HCT116 (cell line): ENCODE measurements at regions not wholly inside any gene's neighbourhood (a gene's known extent, or its start where the extent isn't known, plus 50 kb on each side); places are given as distances from the start of the nearest gene placed in this dataset.

Experiments used
- ATAC-seq: fragments of 200-7000 bp; cut with Tn5 transposase; 2 replicates; pipeline ENCODE4 v1.9.1; 2020; ENCODE audit warnings: mild to moderate bottlenecking, moderate library complexity
- BruUV-seq: library from RNA; stranded (reverse); fragments of 400-500 nt; replicated peaks from 2 replicates; lab custom pipeline; 2021; lab: Mats Ljungman, UMichigan
- CTCF ChIA-PET: fragments of 300-600 bp; sonication (Branson Sonifier 250); formaldehyde crosslinking; loops from one replicate; lab custom pipeline; 2021; ENCODE audit warnings: antibody characterized with exemption; lab: Charles Lee
- POLR2A ChIA-PET: fragments of 300-600, 350-600 bp; sonication (Branson Sonifier 250); formaldehyde crosslinking; loops from one replicate; lab custom pipeline; 2021; ENCODE audit warnings: antibody characterized with exemption; lab: Charles Lee
- RAD21 ChIA-PET, 2 experiments: fragments of 300-600 bp; sonication (Branson Sonifier 250); formaldehyde crosslinking; loops; one replicate each; lab custom pipeline; 2023; ENCODE audit warnings: low total read pairs in 2 of 2; ENCODE audit not compliant: uncharacterized antibody in 2 of 2, unreplicated experiment in 2 of 2, low non-redundant PET in 1 of 2; lab: Charles Lee
- DNase-seq: peaks from one replicate; pipeline ENCODE4 v3.0.0-alpha.2; 2010; ENCODE audit warnings: low read depth, low spot score
- H2AFZ ChIP-seq: fragments of 200-600 bp; shearing (Covaris generic), sonication (generic); 2 replicates; pipeline ENCODE4 v1.6.1; 2017; ENCODE audit warnings: low read depth, mixed run types, mixed read lengths, antibody characterized with exemption, low read length; ENCODE audit not compliant: poor library complexity, severe bottlenecking
- H3K27ac ChIP-seq: 2 replicates; pipeline ENCODE4 v1.5.1; 2012; ENCODE audit warnings: low read depth, low read length
- H3K27me3 ChIP-seq: fragments of 200-600 bp; sonication (generic); 2 replicates; pipeline ENCODE4 v1.6.1; 2016; ENCODE audit warnings: mixed run types, low read length, mixed read lengths; ENCODE audit not compliant: insufficient read depth
- H3K36me3 ChIP-seq, 2 experiments: fragments of 200-500 bp in 1 of 2; fragments of 200-600 bp in 1 of 2; sonication (Bioruptor generic) in 1 of 2; sonication (generic) in 1 of 2; 2 replicates each; pipeline versions ENCODE4 v1.5.1 to v1.6.1; 2014 to 2016; ENCODE audit warnings: low read length in 2 of 2, inconsistent platforms in 1 of 2, mixed read lengths in 1 of 2, mixed run types in 1 of 2; ENCODE audit not compliant: insufficient read depth in 2 of 2, control insufficient read depth in 1 of 2
- H3K4me1 ChIP-seq, 2 experiments: fragments of 200-600 bp in 1 of 2; sonication (generic) in 1 of 2; 2 replicates each; pipeline versions ENCODE4 v1.5.1 to v1.6.1; 2012 to 2017; ENCODE audit warnings: low read length in 2 of 2, inconsistent platforms in 1 of 2, mild to moderate bottlenecking in 1 of 2, mixed read lengths in 1 of 2, mixed run types in 1 of 2, moderate library complexity in 1 of 2; ENCODE audit not compliant: insufficient read depth in 2 of 2, control insufficient read depth in 1 of 2
- H3K4me2 ChIP-seq: fragments of 200-600 bp; sonication (generic); 2 replicates; pipeline ENCODE4 v1.6.1; 2017; ENCODE audit warnings: mixed run types, low read length, mixed read lengths
- H3K4me3 ChIP-seq, 2 experiments: fragments of 200-600 bp in 1 of 2; sonication (generic) in 1 of 2; replicated peaks in 1 of 2; 2 replicates each; pipeline ENCODE4 v1.5.1; 2011 to 2016; ENCODE audit warnings: low read length in 2 of 2, control low read depth in 1 of 2, low read depth in 1 of 2, mild to moderate bottlenecking in 1 of 2, mixed read lengths in 1 of 2, mixed run types in 1 of 2
- H3K79me2 ChIP-seq: fragments of 200-600 bp; sonication (generic); 2 replicates; pipeline ENCODE4 v1.6.1; 2017; ENCODE audit warnings: mild to moderate bottlenecking, mixed run types, low read length, moderate library complexity, mixed read lengths; ENCODE audit not compliant: insufficient read depth
- H3K9ac ChIP-seq: fragments of 200-600 bp; sonication (generic); 2 replicates; pipeline ENCODE4 v1.6.1; 2016; ENCODE audit warnings: low read length, mixed read lengths
- H3K9me2 ChIP-seq: fragments of 200-600 bp; sonication (generic), shearing (Covaris generic); 2 replicates; pipeline ENCODE4 v1.6.1; 2017; ENCODE audit warnings: mixed run types, mild to moderate bottlenecking, moderate library complexity; ENCODE audit not compliant: insufficient read depth
- H3K9me3 ChIP-seq, 2 experiments: fragments of 200-500 bp in 1 of 2; fragments of 200-600 bp in 1 of 2; sonication (Bioruptor generic) in 1 of 2; sonication (generic) in 1 of 2; 2 replicates each; pipeline ENCODE4 v1.6.1; 2014 to 2017; ENCODE audit warnings: low read length in 2 of 2, mixed read lengths in 2 of 2, inconsistent platforms in 1 of 2, low read depth in 1 of 2, mild to moderate bottlenecking in 1 of 2, mixed run types in 1 of 2, moderate library complexity in 1 of 2; ENCODE audit not compliant: control insufficient read depth in 1 of 2, insufficient read depth in 1 of 2
- H4K20me1 ChIP-seq: fragments of 200-600 bp; sonication (generic), shearing (Covaris generic); 2 replicates; pipeline ENCODE4 v1.6.1; 2017; ENCODE audit warnings: mixed run types, mild to moderate bottlenecking, moderate library complexity; ENCODE audit not compliant: insufficient read depth
- CBX3 ChIP-seq: IDR thresholded peaks from 2 replicates; pipeline ENCODE4 v1.6.1; 2012; ENCODE audit warnings: low read depth
- CEBPB ChIP-seq: IDR thresholded peaks from 2 replicates; pipeline ENCODE4 v1.6.1; 2012; ENCODE audit warnings: low read depth
- JUND ChIP-seq: IDR thresholded peaks from 2 replicates; pipeline ENCODE4 v1.6.1; 2012
- POLR2A ChIP-seq: IDR thresholded peaks from 2 replicates; pipeline ENCODE4 v1.7.0; 2011; ENCODE audit warnings: borderline replicate concordance; ENCODE audit not compliant: insufficient read depth, insufficient read length; ENCODE audit errors: extremely low read depth
- POLR2AphosphoS5 ChIP-seq: IDR thresholded peaks from 2 replicates; pipeline ENCODE4 v1.6.1; 2011; ENCODE audit warnings: mild to moderate bottlenecking, low read depth, low read length, moderate library complexity
- RAD21 ChIP-seq: IDR thresholded peaks from 2 replicates; pipeline ENCODE4 v1.6.1; 2012; ENCODE audit warnings: low read depth, mild to moderate bottlenecking
- SIN3A ChIP-seq: IDR thresholded peaks from 2 replicates; pipeline ENCODE4 v1.6.1; 2012; ENCODE audit warnings: low read depth
- TCF7L2 ChIP-seq: IDR thresholded peaks from 2 replicates; pipeline ENCODE4 v1.7.0; 2011; ENCODE audit warnings: borderline replicate concordance, inconsistent platforms; ENCODE audit not compliant: insufficient read depth, insufficient read length; ENCODE audit errors: extremely low read depth
- YY1 ChIP-seq: IDR thresholded peaks from 2 replicates; pipeline ENCODE4 v1.6.1; 2011; ENCODE audit warnings: low read length, low read depth, moderate library complexity, mild to moderate bottlenecking; ENCODE audit not compliant: insufficient replicate concordance; ENCODE audit errors: extremely low read depth
- ZFX ChIP-seq: fragments of 450-650 bp; IDR thresholded peaks from 2 replicates; pipeline ENCODE4 v1.6.1; 2017
- intact Hi-C: fragments of 100-400 bp; cut with micrococcal nuclease; formaldehyde crosslinking; loops from 2 replicates; pipeline ENCODE4 v1.10.0; 2022
- TF ChIP-seq, protein P1 (sequence below): IDR thresholded peaks from 2 replicates; pipeline ENCODE4 v1.6.1; 2012
- TF ChIP-seq, protein P2 (sequence below): IDR thresholded peaks from 2 replicates; pipeline ENCODE4 v1.6.1; 2012; ENCODE audit warnings: low read depth
- TF ChIP-seq, protein P3 (sequence below): IDR thresholded peaks from 2 replicates; pipeline ENCODE4 v1.6.1; 2011; ENCODE audit warnings: mild to moderate bottlenecking, low read length, moderate library complexity; ENCODE audit not compliant: insufficient replicate concordance; ENCODE audit errors: extremely low read depth
- TF ChIP-seq, protein P4 (sequence below), 3 experiments: fragments of 200-600 bp in 1 of 3; sonication (generic) in 1 of 3; IDR thresholded peaks in 2 of 3; conservative IDR thresholded peaks in 1 of 3; 2 replicates each; pipeline ENCODE4 v1.5.1; 2012 to 2017; ENCODE audit warnings: low read depth in 2 of 3, low read length in 2 of 3, antibody characterized with exemption in 1 of 3, borderline replicate concordance in 1 of 3, control low read depth in 1 of 3, mild to moderate bottlenecking in 1 of 3, mixed read lengths in 1 of 3, mixed run types in 1 of 3, moderate library complexity in 1 of 3; ENCODE audit not compliant: insufficient read depth in 1 of 3

DNA sequence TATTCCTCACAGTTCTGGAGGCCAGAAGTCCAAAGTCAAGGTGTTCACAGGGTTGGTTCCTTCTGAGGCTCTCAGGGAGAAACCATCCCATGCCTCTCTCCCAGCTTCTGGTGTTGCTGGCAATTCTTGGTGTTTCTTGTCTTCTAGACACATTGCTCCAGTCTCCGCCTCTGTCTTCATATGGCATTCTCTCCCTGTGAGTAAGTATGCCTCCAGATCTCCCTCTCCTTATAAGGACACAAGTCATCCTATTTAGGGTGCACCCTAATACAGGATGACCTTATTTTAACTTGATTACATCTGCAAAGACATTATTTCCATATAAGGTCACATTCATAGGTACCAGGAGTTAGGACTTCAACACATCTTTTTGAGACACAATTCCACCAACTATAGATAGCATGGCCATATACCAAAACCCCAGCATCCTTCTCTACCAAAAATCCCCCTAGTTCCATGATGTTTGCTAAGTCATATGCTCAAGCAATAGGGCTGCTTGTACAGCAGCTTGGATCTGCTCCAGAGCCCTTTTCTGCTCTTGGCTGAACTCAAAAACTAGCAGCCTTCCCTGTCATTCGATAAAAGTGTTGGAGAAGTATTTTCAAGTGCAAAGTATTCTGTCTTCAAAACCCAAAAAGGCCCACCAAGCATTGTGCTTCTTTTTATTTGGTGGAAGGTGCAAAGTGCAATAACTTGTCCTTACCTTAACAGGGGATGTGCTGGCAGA is 79.2 kb upstream of the CMKLR1 start:
- Histone ChIP-seq H3K27ac (no peak overlapping the region), H3K27me3 (peaks cover 22% of the 10 kb centered on the region), H3K4me3 (no peak overlapping the region), H3K4me1 (no peaks in the 10 kb centered on the region), H3K9ac (no peak overlapping the region), H3K4me2 (no peak overlapping the region), H3K79me2 (no peaks in the 10 kb centered on the region), H2AFZ (no peak overlapping the region), H4K20me1 (no peaks in the 10 kb centered on the region), H3K36me3 (no peaks in the 10 kb centered on the region), H3K9me2 (no peaks in the 10 kb centered on the region), H3K9me3 (no peaks in the 10 kb centered on the region)
- DNase-seq (no peak), ATAC-seq (no peak)
- BruUV-seq: no TSS peak
- RAD21 ChIA-PET: no interaction called here
- POLR2A ChIA-PET: no interaction called here
- no peak for TF ChIP-seq CBX3
- TF ChIP-seq CEBPB: no peak
- TF ChIP-seq POLR2AphosphoS5: no peak
- TF ChIP-seq ZFX: no peak
- TF ChIP-seq, protein P1, sequence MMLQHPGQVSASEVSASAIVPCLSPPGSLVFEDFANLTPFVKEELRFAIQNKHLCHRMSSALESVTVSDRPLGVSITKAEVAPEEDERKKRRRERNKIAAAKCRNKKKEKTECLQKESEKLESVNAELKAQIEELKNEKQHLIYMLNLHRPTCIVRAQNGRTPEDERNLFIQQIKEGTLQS: no peak
- no peak for TF ChIP-seq YY1
- TF ChIP-seq, protein P2, sequence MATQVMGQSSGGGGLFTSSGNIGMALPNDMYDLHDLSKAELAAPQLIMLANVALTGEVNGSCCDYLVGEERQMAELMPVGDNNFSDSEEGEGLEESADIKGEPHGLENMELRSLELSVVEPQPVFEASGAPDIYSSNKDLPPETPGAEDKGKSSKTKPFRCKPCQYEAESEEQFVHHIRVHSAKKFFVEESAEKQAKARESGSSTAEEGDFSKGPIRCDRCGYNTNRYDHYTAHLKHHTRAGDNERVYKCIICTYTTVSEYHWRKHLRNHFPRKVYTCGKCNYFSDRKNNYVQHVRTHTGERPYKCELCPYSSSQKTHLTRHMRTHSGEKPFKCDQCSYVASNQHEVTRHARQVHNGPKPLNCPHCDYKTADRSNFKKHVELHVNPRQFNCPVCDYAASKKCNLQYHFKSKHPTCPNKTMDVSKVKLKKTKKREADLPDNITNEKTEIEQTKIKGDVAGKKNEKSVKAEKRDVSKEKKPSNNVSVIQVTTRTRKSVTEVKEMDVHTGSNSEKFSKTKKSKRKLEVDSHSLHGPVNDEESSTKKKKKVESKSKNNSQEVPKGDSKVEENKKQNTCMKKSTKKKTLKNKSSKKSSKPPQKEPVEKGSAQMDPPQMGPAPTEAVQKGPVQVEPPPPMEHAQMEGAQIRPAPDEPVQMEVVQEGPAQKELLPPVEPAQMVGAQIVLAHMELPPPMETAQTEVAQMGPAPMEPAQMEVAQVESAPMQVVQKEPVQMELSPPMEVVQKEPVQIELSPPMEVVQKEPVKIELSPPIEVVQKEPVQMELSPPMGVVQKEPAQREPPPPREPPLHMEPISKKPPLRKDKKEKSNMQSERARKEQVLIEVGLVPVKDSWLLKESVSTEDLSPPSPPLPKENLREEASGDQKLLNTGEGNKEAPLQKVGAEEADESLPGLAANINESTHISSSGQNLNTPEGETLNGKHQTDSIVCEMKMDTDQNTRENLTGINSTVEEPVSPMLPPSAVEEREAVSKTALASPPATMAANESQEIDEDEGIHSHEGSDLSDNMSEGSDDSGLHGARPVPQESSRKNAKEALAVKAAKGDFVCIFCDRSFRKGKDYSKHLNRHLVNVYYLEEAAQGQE: no peak
- TF ChIP-seq, protein P3, sequence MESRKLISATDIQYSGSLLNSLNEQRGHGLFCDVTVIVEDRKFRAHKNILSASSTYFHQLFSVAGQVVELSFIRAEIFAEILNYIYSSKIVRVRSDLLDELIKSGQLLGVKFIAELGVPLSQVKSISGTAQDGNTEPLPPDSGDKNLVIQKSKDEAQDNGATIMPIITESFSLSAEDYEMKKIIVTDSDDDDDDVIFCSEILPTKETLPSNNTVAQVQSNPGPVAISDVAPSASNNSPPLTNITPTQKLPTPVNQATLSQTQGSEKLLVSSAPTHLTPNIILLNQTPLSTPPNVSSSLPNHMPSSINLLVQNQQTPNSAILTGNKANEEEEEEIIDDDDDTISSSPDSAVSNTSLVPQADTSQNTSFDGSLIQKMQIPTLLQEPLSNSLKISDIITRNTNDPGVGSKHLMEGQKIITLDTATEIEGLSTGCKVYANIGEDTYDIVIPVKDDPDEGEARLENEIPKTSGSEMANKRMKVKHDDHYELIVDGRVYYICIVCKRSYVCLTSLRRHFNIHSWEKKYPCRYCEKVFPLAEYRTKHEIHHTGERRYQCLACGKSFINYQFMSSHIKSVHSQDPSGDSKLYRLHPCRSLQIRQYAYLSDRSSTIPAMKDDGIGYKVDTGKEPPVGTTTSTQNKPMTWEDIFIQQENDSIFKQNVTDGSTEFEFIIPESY: no peak
- no peak for TF ChIP-seq TCF7L2
- TF ChIP-seq RAD21: no peak
- TF ChIP-seq, protein P4, sequence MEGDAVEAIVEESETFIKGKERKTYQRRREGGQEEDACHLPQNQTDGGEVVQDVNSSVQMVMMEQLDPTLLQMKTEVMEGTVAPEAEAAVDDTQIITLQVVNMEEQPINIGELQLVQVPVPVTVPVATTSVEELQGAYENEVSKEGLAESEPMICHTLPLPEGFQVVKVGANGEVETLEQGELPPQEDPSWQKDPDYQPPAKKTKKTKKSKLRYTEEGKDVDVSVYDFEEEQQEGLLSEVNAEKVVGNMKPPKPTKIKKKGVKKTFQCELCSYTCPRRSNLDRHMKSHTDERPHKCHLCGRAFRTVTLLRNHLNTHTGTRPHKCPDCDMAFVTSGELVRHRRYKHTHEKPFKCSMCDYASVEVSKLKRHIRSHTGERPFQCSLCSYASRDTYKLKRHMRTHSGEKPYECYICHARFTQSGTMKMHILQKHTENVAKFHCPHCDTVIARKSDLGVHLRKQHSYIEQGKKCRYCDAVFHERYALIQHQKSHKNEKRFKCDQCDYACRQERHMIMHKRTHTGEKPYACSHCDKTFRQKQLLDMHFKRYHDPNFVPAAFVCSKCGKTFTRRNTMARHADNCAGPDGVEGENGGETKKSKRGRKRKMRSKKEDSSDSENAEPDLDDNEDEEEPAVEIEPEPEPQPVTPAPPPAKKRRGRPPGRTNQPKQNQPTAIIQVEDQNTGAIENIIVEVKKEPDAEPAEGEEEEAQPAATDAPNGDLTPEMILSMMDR (IDR thresholded peaks at IDR 0.05 in 2 of 3, conservative IDR thresholded peaks at IDR 0.05 in 1 of 3; ENCODE audit: borderline replicate concordance in 1 of 3, insufficient read depth in 1 of 3, low read depth in 2 of 3, low read length in 2 of 3): no peak
- TF ChIP-seq JUND: no peak
- TF ChIP-seq SIN3A: no peak
- TF ChIP-seq POLR2A: no peak
- intact Hi-C loops: no loop called here
- CTCF ChIA-PET: no interaction called here
